ENCODE measurements at regions not wholly inside any gene's neighbourhood (a gene's known extent, or its start where the extent isn't known, plus 50 kb on each side); places are given as distances from the start of the nearest gene placed in this dataset.
"Not testable (repeated sequence)": the region's sequence is repeated elsewhere in the genome, so short reads cannot be mapped to it uniquely, and the experiment has no call there.

DNA sequence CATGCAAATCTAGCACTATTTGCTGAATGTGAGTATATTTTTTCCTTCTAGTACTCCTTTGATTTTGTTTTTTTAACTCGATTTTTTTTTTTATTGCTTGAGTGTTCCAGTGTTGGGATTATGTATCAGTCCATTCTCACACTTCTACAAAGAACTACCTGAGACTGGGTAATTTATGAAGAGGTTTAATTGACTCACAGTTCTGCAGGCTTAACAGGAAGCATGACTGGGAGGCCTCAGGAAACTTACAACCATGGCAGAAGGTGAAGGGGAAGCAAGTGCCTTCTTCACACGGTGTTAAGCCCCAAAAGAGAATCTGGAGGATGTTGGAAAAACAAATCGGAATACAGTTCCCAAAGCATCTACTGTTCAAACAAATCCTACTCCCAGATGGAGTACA, 69.1 kb downstream of the ZNF518B start:
- DNase-seq = not testable (repeated sequence)

DNA sequence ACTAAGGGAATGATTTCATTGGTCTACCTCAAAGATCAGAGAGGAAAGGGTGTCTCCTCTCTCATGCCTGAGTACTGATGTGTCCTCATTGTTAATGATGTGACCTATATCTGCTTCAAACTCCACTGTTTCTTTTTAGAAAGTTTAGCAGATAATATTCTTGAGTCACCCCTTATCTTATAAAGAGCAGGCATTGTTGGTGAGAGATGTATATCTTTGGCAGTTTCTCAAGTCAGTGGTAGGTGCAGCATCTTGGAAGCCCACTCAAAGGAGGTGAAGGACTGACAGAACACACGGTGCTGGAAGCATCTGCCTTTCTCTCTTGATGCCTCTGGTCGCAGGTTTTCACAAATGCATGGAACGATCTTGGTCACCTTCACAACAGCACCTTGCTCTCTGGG, 71.2 kb downstream of the ZNF518B start:
- DNase-seq = no peak

DNA sequence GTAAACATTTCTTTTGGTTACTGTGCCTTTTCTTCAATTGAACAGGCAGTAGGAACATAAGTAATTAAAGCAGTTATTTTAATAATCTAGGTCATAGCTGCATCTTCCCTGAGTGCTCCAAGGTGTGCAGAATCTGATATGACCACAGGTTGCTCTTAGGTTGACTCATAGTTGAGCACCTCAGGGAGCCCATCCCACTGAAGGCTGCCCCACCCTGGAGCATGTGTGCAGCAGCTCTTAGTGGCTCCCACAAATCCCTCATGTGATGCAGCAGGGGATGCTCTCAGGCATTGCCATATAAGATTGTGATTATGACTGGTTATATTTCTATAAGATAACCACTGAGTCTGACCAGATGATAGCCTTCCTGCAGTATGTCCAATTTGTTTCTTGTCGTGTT, 72.3 kb downstream of the ZNF518B start:
- DNase-seq = no peak

DNA sequence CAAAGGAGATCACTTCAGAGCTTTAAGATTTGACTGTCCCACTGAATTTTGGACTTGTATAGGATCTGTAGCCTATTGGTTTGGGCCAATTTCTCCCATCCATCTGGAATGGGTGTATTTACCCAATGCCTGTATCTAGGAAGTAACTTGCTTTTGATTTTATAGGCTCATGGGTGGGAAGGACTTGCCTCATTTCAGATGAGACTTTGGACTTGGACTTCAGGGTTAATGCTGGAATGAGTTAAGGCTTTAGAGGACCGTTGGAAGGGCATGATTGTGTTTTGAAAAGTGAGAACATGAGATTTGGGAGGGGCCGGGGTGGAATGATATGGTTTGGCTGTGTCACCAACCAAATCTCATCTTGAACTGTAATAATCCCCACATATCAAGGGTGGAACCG, 73.8 kb downstream of the ZNF518B start:
- DNase-seq = no peak

DNA sequence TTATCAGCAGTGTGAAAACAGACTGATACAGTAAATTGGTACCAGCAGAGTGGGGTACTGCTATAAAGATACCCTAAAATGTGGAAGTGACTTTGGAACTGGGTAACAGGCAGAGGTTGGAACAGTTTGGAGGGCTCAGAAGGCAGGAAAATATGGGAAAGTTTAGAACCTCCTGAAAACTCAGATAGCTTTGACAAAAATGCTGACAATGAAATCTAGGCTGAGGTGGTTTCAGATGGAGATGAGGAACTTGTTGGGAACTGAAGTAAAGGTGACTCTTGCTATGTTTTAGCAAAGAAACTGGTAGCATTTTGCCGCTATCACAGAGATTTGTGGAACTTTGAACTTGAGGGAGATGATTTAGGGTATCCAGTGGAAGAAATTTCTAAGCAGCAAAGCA, 75.1 kb downstream of the ZNF518B start:
- not testable (repeated sequence) for DNase-seq

DNA sequence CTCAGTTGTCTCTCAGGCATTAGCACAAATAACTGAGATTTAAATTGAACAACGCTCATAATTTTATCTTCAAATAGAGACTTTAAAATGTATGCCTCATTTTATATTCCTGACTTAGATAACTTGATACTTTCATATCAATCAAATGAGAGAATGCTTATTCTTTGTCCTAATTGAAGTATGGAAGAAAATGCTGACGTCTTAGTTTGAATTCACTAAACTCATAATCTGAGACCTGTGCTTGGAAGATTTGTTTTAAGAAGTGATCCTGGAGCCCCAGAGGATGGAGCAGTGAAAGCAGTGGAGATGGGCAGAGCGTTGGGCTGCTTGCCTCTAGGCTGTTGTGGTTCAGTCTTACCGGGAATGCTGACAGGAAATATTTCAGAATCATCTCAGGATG, 76.1 kb downstream of the ZNF518B start:
- no peak for DNase-seq

DNA sequence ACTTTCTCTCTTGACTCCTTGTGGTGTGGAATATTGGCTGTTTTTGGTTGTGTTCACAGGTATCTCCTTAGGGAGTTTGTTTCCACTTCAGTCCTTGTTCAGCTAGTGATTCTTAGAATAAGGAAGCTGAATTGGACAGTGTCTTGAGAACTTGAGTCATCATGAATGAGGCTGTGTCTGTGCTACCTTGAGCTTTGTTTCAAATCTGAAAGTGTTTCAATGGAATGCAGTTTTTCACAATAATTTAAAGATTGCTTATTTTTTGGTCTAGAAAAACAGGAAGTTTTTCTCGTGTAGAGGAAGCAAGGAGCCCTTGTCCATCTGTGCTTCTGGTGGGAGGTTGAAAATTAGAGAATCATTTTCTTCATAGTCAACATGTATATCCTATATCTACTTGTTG, 76.5 kb downstream of the ZNF518B start:
- no peak for DNase-seq

DNA sequence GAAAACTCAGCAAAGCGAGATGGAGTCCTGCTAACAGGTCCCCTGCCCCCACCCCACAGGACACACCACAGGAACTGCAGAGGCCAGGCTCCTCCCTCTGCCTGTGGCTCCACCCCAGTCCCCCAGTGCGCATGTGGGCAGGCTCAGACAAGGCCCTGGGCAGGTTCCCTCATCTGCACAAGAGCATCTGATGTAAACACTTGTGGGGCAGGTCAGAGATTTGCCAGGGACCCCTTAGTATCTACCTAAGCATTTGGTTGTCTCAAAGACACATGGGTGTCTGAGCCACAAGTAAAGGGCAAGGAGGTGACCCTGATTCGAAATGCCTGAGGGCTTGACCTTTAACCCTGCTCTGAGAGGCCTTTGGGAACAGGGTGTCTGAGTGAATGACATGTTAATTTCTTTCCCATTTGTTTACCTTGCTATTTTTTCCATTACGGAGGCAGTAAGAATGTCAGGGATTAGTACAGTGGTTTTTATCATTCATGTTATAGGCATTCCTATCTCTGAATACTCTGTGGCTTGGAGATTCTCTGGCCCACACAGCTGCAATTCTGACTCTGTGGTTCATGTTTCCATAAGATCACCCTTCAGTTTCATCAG, 85.3 kb downstream of the ZNF518B start:
- no peak for DNase-seq

DNA sequence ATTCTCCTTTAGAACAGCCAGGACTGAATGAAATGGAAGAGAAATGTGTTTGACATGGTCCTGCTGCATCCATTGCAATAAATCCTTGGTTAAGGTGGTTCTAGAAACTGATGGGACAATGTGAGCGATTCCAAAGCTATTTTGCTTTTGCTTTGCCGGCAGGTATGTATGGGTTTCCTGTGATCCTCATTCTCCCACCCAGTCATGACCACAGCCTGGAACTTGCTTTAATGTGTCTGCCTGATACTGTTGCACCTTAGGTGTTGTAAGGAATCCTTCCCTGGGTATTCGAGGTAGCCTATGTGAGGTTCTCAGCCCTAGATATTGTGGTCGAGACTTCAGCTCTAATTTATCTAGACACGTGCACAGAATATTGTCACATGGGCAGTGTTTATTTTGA, 86.1 kb downstream of the ZNF518B start:
- no peak for DNase-seq

DNA sequence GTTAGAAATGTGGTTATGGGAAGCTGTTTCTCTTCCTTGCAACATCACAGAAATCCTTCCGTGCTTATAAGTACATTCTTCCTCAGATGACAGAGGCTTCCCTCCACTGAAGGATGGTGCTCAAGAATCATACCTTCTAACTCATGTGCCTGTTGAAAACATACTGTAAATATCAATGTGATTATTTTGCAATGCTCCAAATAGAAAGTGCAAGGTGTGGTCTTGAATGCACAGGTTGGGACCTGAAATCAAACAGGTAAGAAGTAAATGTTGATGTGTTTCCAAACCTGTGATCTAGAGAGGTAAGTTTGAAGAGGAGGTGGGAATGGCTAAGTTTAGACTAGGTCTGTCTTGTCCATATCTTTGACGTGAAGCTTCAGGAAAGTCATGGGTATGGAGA, 87.7 kb downstream of the ZNF518B start:
- DNase-seq = no peak

DNA sequence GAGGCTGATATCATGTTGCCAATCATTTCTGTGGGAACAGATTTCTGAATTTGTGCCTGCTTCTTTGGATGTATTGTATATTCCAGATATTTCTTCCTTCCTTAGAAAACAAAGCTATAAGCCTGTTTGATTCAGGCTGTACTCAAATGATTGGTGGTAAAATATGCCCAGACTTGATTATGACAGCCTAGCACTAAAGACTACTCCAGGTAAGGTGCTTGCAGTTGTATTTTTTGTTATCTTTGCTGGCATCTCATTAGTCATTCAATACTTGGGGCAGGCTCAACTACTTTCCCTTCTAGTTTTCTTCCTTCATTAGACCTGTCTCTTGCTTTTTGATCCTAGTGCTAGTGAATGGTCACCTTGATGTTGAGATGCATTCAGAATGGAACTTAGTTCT, 90.6 kb downstream of the ZNF518B start:
- no peak for DNase-seq

DNA sequence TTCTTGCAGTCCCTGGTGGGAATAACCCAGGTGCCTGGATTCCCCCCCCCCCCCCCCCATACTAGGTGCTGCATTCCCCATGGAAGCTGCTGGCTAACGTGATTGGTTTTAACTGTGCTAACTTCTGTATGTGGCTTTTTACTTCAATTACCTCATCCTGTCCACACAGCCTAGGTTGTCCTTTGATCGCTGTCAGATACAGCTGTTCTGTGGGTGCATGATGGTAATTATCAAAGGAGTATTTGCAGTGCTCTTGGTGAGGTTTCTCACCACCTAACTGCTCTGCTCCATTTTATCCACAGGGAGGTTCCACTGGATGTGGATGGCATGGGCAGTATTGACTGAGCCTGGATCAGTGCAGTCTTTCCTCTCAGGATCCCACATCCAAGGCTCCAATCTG, 93.0 kb downstream of the ZNF518B start:
- DNase-seq = no peak

DNA sequence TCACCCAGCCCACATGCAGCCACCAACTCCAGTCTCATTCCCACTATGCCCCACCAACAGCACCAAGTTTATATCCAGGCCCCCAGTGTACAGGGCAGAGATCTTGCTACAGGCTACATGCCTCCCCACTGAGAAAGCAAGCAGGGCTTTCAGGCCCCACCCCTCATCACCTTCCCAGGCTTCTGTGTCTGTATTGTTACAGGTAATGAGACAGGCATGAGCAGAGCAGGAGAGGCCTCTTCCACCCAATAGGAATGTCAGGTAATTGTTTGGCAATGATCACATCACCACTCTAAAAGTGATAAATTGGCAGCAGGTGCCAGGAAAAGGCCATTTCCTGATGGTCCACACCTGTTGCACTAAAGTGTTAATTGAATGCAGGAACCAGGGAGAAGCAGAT, 102.5 kb downstream of the ZNF518B start:
- peak; percentile 27 to 91 (median 71) for DNase-seq

DNA sequence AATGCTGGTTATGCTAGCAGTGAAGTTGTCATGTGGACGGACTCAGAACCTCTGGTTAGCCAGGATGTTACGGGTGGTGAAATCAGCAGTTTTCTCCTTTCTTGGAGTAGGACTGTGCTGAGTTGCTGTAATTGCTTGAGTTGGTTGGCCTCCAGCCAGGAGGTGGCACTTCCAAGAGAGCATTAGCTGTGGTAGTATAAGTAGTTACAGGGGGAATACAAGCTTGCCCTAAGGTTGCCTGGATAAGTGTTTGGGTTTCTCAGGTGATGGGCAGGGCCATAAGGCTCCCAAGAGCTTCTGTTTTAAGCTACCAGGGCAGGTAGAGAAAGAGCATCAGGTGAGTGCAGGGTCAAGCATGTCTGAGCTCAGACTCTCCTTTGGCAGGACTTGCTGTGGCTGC, 103.0 kb downstream of the ZNF518B start:
- DNase-seq = peak in 2 of 3 experiments; percentile 15 to 66

DNA sequence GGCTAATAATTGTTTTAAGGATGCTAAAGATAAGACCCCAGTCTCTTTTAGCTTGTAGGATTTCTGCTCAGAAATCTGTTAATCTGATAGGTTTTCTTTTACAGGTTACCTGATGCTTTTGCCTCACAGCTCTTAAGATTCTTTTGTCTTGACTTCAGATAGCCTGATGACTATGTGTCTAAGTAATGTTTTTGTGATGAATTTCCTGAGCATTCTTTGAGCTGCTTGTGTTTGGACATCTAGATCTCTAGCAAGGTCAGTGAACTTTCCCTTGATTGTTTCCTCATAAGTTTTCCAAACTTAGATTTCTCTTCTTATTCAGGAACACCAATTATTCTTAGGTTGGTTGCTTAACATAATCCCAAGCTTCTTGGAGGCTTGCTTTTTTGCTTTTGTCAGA, 104.1 kb downstream of the ZNF518B start:
- DNase-seq = no peak

DNA sequence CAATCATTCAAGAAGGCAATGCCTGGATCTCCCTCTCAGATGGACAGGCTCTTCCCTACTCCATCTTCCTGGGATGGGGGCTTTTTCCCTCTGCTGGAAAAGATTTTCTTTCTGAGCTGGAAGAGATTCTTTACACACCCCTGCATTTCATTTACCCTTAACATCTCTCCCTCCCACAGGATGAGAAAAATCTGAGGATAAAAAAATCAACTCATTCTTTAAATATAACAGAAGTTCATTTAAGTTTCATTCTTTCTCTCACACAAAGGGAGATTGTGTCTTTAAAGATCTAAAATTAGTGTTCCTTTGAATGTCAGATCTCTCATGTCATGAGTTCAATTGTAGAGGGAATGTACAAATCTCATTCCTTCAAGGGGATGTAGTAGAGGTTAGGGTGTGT, 109.0 kb downstream of the ZNF518B start:
- no peak for DNase-seq

DNA sequence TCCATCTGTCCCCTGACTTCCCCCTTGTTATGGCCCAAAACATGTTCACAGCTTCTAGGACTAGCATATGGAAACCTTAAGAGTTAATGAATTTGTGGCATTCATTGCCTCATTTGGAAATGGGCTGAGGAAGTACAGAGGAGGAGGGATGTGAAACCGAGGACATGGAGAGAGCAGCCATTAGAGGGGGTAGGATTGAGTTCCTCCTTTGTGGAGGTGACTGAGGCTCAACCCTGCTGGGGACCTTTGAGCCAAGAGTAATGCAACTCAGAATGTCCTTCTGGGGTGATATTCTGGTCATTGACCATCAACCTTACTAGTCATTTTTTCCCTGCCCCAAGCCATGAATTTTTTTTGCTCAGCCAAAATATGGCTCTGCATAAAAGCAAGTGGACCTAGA, 109.4 kb downstream of the ZNF518B start:
- no peak for DNase-seq

DNA sequence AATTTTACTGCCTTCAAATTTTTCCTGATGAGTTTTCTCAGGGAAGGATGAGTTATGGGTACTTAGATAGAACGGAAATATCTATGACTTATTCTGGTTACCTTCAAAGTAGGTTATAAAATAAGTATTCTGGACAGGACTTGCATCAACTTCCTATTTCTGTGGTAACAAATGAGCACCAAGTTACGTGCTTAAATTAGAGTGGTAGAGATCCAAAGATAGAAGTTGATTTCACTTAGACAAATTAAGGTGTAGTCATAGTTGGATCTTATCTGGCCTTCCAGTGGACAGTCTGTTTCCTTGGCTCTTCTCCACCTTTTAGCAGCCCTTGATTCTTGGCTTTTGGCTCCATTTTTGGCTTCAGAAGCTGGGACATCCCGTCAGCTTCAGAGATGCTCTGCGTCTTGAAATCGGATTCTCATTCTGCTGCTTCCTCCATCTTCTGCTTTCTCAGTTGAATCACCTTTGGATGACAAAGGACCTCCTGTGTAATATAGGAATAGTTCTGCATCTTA, 109.9 kb downstream of the ZNF518B start:
- no peak for DNase-seq

DNA sequence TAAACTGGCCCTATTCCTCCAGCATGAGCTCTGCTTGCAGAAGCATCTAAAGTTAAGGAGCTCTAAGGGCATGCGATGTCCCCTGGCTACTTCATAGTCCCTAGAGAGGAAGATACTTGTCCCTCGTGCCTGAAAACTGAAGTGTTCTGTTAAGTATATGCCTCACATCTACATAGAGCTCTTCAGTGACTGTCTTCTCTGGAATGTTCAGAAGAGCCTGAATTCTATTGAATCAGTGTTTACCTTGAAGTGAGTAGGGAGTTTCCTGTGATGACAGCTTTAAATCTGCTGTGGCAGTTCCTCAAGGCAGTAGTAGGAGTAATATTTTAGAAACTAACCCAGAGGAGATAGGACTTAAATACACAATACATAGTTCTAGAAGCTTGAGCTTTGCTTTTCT, 111.2 kb downstream of the ZNF518B start:
- DNase-seq = peak in 1 of 3 experiments; percentile 14

DNA sequence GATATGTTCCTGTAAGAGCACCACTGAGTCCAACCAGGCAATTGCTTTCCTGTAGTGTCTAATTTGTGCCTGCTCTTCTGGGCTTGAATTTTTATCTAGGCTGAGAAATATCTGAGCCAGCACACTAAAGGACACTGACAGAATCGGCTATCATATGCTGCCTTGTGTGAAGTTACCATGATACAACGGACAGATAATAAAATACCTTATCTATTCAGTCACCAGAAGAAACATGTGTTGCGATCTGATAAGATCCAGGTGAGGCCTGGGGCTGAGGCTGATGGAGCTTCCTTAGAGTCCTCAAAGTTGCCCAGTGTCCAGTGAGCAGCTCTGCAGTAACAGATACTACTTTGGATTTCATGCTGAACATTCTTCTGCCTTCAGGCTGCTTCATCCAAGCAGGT, 111.8 kb downstream of the ZNF518B start:
- no peak for DNase-seq

DNA sequence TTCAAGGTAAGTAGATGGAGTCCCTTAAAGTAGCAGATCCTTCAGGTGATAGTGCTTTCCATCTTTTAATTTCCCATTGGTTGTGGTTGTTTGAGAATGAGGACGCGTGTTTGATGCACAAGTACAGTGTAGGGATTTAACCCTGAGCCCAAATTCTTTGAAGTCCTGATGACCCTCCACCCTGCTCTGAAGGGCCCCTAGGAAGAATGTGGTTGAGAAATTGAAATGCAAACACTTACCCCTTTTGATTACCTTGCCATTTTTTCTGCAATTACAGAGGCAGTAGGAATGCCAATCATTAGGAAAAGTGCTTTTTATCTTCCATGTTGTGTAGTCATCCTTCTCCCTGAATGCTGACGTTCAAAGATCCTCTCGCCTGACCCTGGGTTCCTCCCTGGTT, 112.4 kb downstream of the ZNF518B start:
- no peak for DNase-seq

DNA sequence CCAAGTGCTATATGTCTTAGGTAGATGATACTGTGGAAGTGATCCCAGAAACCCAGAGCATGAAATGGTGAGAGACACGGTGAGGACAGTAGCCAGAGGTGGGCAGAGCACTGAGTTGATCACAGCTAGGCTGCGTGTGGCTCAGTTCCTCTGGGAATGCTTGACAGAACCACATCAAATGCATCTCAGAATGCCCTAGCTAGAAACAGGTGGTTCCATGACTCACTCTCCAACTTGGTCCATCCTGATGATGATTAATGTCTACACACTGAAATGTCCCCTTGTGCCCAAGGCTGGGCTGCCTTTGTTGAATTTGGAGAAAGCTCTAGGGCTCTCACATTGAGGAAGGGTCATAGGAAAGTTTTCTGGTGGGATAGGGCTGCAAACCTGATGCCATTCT, 113.6 kb downstream of the ZNF518B start:
- DNase-seq = no peak

DNA sequence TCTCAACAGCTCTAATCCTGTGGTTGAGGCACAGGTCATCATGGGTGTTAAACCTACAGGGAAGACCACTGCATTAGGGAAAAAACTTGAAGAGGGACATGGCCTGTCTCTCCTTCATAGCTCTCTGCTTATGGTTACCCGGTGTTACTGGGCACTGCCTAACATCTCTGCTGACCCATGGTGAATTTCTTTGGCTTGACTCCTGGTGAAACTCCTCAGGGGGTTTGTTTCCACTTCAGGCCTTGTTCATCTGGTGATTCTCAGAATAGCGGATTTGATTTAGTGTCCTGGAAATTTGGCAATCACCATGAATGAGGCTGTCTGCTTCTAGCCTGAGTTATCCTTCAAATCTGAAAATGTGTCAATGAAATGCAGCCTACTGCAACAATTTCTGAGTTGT, 114.4 kb downstream of the ZNF518B start:
- no peak for DNase-seq

DNA sequence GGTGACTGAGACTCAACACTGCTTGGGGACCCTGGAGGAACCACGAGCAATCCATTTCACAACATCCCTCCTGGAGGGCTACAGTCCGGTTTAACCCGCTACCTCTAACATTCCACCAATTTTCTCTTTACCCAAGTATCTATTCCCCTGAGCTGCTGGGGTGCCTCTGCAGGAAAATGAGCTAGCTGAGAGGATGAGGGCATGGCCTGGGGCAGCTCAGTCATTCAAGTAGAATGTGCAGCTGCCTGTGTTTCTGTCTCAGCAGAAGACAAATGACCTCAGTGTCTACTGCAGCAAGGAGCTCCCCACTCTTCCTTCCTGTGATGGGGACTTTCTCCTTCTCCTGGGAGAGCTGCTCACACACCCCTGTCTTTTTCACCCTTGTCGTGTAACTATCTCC, 120.8 kb downstream of the ZNF518B start:
- no peak for DNase-seq

DNA sequence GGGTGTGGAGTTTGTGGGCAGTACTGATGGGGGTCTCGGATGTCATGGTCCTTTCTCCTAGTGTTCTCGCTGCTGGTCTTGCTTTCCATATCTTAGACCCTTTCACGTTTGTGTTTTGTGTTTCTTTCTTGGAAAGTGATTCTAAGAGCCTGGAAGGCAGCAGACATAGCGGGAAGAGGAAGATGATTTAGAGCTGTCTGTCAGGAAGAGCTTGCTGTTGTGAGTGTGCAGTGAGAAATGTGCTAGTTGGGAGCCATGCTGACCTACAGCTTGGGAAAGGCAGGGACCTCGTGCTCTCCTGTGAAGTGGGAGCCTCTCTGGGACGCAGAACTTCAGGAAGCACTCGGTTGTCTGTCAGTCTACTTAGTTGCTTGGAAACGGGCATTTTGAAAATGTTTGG, 122.2 kb downstream of the ZNF518B start:
- DNase-seq = no peak

All from NCI-H1417 (cell line).